ENCODE measurements at regions not wholly inside any gene's neighbourhood (a gene's known extent, or its start where the extent isn't known, plus 50 kb on each side); places are given as distances from the start of the nearest gene placed in this dataset.
A peak's percentile ranks its signal among the peaks of the same experiment; 100 is the strongest.
"Not testable (repeated sequence)": the region's sequence is repeated elsewhere in the genome, so short reads cannot be mapped to it uniquely, and the experiment has no call there.

DNA sequence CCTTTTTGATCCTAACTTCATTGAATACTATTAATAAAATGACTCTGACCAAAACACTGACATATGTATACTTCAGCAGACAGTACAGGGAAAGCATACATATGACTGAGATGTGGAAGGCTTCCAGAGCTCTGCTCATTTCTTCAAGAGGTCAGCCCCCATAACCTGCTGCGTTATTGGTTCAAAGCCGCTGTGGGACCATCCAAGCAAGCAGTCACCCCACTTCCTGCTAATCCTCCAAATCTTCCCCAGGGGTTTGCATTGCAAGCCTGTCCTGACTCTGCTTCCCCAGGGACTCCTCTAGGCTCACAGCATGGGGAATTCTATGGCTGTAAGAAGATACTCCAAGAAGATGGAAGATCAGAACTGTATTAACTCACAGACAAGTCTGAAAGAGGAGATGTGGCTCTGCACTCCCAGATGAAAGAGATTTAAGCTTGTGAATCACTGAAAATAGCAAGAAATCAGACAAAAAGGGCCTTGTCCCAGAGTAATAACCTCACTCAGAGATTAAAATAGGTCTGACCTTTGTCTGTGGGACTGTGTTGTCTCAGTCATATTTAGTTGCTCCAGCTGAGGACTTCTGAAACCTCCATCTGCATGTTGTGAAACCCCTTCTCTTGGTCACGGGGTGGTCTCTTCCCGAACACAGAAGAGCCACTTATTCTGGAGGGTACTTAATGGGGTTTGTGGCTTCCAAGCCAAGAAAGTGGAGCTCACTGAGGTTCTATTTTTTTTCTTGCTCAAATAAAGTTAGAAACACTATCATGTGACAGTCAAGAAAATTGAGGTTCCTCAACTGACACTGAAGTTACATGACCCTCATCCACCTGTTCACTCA lies 101.5 kb upstream of the MARCKS start:
- DNase-seq = peak; percentile 62

DNA sequence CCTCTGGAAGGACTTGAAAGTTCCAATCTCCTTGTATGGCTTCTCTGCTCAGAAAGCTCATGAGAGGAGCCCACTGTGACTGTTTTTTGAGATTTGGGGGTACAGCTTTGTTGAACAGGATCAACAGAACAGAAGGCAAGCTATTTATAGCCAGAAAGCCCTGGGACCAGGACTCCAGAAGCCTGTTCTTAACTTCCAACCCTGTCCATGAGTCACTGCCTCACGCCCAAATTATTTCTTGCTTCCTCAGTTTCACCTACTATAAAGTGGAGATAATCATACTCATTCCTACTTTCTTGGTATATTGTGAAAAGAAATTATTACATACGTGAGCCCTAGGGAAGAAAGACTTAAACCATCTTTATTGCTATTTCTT lies 100.9 kb upstream of the MARCKS start:
- no peak for DNase-seq

DNA sequence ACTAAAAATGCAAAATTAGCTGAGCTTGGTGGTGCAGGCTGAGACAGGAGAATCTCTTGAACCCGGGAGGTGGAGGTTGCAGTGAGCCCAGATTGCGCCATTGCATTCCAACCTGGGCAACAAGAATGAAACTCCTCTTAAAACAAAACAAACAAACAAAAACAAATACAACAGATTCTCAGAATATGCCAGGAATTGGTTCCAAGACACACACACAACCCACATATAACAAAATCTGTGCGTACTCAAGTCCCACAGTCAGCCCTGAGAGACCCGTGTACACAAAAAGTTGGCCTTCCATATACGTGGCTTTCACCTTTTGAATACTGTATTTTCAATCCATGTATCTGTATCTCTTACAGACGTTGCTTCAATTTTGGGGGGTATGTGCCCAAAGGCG lies 98.9 kb upstream of the MARCKS start:
- DNase-seq = no peak

DNA sequence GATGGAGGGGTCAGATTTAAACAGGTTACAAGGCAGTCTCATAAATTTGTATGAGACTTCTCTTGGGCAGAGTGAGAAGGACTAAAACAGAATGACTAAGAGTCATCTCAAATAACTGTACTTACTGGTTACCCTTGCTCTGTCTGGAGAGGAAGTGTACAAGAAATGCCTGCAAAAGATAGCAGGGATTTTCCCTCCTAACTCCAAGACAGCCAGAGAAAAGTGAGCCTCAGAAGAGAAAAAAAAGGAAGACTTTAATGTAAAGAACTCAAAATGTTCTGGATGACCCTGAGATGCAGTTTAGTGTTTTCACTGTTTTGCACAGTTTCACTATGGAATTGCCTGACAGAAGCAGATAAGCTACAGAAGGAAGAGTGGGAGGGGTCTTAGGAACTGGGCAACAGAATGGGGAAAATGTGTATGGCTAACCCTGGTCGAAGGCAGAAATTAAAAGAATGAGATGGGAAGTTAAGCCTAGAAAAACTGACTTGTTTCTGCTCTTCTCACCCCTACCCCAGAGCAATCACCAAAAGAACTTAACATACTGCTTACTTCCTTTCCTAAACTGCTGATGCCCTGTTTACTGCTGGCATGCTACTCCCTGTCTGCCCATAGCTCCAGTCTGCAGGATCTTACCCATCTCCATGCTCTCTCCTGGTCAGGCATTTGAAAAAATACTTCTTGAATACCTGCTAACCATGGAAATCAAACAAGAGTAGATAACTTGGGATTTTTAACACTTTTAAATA lies 98.1 kb upstream of the MARCKS start:
- DNase-seq = no peak

DNA sequence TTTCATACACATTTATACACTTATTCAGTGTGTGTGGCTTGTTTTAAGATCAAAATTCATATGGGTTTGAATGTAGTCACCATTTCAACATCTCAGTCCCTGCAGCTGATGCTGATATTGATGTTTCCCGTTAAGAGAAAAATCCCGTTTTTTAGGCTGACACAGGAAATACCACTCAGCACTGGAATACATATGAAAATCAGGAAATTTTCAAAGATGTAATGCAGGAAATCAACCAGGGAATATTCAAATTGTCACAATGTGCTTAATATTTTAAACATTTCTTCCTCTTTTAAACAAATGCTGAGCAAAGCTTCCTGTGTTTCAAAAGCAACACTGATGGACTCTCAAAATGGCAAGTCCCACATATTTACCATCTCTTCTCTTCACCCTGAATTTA lies 94.5 kb upstream of the MARCKS start:
- no peak for DNase-seq

DNA sequence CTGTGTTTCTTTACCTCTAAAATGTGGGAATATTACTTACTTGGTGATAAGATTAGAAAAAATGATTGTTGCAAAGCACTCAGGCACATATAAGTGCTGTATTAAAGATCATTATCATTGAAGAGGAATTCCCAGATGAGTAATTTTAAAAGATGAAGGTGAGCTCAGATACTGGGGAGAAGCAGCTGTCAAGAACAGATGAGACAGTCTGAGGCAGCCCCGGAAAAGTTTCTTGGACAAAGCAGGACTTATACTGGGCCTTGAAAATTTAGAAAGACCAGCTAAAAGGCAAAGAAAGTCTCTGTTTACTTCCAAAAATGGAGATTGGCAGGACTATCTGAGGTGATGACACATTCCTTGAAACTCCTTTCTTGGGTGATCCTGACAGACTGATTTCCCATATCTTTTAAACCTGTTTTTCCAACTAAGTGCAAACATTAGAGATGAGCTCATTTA lies 93.8 kb upstream of the MARCKS start:
- DNase-seq = peak; percentile 54

DNA sequence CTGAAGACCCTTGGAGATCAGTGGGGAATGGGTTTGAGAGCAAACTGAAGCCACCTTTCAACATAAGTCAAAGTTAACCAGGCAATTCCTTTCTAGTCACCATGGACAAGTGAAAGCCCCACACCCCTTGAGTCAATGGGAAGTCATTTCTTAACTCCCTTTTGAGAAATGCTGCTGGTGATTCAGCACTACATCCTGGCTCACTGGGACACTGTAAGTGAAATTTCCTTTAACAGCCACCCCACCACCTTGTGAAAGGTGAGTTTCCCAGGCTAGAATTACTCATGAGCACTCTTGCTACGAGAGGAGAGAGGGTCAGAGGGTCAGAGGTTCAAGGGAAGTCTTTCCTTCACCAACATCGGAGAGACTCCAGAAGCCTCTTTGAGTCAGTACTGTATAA lies 93.3 kb upstream of the MARCKS start:
- no peak for DNase-seq

DNA sequence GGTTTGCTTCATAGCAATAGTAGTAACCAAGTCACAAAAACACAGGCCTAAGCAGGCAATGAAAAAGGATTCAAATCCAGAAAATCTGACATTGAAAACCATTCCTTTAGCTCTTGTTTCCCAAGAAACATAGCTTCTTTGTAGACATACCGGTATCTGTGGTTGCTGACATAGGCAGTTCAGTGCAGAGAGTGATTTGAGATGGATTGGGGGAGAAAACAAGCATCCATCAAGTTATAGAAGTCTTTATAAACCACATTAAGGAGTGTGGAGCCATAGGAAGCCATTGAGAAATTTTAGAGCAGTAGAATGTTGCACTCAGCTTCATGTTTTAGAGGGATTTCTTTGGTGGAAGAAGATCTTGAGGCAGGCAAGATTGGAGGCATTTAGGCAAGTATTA lies 91.2 kb upstream of the MARCKS start:
- DNase-seq = no peak

DNA sequence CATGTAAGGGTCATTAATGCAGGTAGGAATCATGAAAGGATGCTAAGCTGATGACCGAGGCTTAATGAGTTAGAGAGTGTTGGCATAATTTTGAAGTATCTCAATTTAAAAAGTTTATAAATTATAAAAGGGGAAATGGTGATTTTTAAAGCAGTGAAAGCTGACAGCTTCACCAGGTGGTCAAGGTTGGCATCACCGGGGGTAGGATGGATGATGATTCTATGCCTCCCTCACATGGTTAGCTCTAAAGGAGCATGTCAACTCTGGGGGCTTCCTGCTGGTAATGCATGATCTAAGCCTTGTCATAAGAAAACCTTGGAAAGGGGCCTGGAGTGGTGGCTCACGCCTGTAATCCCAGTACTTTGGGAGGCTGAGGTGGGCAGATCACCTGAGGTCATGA lies 89.2 kb upstream of the MARCKS start:
- DNase-seq = no peak

DNA sequence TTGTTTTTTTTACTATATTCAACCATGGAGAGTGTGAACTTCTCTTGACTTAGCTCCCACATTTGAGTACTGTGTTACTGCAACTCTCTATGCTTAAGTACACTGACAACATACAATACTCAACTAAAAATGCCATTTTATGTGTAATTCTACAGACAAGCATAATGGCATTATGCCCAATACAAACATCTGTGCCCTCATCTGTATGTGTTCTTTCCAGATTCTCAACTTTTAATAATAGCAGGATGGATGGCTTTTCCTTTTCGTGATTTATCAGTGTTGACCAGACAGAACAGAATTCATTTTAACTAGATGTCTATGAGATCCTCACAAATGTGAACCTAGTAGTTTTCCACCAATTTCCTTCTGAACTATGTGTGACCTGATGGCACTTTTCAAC lies 84.2 kb upstream of the MARCKS start:
- no peak for DNase-seq

DNA sequence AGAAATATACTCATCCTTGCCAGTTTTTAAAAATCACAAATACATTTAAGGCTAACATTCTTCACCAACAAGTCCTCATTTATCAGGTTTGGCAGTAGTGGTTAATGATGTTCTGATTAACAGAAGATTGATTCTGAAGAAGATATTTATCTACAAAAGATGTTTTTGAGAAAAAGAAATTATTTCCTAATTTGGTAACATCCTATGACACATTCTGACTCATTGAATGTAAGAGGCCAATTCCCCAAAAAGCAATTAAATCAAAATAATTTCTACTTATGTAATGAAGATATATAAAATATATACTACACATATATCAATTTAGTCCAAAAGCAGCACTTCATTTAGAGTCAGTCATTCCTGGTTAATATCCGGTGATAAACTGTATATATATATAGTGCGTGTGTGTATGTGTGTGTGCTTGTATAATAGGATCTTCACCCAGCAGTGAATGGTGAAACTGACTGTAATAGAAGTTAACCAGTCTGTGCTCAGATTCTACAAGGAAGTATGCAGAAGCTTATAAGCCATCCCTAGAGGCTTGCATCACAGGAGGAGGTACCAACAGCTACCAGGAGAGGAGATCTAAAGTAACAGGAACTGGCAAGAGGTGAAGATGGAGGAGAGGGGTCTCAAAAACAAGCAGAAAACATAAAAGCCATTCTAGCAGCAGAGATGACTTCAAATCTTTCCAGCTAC lies 82.9 kb upstream of the MARCKS start:
- DNase-seq = no peak

DNA sequence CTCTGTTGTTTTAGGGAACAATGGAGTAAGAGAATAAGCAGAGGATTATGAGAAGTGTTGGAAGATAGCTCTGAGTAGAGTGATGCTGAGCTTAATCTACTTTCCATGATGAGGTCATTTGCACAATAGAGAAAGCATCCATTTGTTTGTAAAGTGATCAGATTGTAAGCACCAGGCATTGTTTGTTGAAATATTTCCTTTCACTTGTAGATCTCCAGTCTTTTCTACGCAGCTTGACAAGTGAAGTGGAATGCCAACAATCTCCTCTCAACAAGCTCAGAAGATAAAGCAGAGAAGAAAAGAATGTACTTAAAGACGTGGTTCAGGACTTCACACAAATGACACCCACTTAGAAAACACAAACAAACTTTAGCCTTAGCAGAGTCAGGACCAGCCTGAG lies 80.1 kb upstream of the MARCKS start:
- DNase-seq = no peak

DNA sequence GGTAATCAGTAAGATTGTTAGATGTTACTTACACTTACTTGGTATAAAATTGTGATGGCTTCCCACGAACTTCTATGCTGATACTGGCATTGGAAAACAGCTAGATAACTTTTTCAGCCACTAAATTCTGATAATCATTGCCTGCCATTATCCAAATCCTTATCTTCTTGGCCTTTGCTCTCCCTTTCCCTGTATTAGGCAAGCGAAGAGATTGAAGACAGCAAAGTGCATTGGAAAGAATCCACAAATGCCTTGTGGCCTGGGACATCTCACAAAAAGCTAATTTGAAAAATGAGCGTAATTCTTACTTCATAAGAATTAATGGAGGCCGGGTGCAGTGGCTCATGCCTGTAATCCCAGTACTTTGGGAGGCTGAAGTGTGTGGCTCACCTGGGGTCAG lies 79.5 kb upstream of the MARCKS start:
- DNase-seq = no peak

DNA sequence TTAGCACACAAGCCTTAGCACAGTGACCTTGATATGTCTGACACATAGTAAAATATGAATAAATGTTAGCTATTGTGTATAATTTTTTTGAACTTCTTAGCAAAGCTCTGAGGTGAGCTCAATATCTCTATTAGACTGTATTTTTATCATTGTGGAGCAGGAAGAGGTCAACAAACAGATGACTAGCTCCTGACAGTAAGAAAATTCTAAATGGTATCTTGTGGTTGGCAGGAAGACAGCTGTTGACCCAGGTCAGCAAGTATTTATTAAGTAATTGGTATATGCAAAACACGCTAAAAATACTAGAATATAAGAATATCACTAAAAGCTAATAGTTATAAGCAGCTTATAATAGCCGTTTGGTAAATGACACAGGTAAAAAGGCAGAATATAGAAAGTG lies 77.5 kb upstream of the MARCKS start:
- no peak for DNase-seq

DNA sequence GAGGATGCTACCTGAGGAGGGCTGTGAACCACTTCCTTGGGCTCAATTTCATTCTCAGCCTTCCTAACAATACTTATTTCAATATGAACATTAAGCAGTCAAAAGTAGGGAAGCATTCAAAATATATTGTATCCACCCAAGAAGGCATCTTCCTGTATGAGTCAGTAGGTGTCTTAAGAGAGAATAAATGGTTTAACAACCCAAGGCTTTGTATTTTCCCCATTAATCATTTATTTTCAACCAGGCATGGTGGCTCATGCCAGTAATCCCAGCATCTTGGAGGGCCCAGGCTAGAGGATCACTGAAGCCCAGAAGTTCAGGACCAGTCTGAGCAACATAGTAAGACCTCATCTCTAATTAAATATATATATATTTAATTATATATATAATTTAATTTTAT lies 74.5 kb upstream of the MARCKS start:
- no peak for DNase-seq

DNA sequence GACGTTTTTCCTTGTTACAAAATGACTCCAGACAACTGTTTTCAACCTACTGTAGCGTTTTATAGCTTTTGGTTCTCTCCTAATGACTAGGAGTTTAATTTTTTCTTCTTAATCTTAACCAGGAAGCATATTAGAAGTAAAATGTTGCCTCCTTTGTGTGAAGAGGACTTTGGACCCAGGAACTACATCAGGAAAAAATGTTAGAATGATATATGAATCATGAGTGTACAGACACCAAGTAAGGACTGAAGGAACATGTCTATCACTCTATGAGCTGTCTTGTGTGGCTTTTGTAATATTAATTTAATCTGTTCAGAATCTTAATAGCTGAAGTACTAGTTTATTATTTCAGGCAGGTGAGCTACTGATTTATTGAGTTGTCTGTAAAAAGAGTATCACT lies 71.0 kb upstream of the MARCKS start:
- no peak for DNase-seq

DNA sequence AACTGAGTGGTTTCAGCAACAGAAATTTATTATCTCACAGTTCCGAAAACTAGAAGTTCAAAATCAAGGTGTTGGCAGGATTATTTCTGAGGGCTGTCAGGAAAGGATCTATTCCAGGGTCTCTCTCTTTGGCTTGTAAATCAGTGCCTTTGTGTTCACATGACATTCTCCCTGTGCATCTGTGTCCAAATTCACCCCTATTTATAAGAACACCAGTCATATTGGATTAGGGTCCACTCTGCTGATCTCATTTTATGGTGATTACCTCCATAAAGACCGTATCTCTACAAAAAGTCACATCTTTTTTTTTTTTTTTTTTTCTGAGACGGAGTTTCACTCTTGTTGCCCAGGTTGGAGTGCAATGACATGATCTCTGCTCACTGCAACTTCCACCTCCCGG lies 68.6 kb upstream of the MARCKS start:
- no peak for DNase-seq

DNA sequence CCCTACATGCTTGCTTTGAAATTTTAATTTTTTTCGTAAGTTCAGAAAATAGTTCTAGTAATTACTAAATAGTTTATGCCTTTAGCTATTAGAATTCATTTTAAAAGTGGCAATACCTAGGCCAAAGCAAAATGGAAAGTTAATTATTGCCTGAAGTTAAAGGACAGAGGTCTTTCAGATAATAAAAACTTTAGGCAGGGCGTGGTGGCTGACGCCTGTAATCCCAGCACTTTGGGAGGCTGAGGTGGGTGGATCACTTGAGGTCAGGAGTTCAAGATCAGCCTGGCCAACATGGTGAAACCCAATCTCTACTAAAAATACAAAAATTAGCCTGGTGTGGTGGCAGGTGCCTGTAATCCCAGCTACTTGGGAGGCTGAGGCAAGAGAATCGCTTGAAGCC lies 65.9 kb upstream of the MARCKS start:
- not testable (repeated sequence) for DNase-seq

DNA sequence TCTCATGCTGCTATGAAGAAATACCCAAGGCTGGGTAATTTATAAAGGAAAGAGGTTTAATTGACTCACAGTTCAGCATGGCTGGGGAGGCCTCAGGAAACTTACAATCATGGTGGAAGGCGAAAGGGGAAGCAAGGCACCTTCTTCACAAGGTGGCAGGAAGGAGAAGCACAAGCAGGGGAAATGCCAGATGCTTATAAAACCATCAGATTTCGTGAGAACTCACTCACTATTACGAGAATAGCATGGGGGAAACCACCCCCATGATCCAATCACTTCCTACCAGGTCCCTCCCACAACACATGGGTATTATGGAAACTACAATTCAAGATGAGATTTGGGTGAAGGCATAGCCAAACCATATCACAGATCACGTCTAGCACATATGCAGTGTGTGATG lies 61.8 kb upstream of the MARCKS start:
- DNase-seq = not testable (repeated sequence)

DNA sequence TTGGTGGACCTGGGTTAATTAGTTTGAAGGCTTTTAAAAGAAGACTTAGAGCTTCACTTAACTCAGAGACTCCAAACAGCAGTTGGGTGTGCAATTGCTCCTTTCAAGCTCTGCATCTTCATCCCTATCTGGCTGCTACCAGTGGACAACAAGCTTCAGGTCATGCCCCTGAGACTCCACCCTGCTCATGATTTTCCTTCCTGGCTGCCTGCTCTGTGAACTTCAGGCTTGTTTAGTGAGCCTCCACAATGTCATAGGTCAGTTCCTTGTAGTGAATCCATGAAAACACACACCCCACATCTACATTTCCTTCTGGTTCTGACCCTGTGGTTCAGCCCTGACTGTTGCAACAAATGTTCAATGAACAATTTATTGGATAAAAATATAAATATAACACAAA lies 61.1 kb upstream of the MARCKS start:
- no peak for DNase-seq

DNA sequence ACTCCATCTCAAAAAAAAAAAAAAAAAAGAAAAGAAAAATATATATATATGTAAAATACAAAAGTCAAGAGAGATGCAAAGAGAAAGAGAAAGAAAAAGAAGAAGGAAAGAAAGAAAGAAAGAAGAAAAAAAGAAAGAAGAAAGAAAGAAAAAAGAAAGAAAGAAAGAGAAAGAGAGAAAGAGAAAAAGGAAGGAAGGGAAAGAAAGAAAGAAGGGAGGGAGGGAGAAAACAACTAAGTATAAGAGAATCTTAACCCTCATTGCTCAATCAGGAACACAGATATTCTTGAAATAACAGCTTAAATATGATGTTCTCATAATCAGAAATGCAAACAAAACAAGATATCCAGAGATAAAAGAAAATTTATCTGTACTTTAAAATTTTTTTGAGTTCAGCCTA lies 54.4 kb upstream of the MARCKS start:
- no peak for DNase-seq

DNA sequence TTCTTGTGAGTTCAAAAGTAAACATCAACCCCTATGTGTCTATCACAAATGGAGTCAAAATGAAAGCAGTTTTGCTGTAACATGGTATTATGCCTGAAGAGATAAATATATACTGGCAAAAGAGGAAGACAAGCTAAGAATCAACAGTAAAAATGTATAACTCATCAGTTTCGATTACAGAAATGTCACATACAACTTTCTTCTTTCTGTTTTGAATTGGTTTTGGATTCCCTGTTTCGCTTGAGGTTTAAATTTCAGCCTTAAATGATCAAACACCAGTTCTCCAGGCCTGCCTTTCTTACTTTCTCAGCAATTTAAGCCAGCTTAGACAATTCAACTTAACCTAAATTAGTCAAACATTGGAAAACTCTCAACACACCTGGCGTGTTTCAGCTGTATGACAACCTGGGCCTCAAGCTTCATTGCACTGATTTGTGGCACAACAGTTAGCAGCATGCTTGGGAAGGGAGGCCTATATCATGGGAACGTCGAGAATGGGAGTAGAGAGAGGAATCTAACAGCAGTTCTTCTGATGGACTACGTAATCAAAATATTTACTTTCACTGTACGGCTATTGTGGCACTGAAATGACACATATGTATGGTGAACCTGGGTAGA lies 51.9 kb upstream of the MARCKS start:
- no peak for DNase-seq

DNA sequence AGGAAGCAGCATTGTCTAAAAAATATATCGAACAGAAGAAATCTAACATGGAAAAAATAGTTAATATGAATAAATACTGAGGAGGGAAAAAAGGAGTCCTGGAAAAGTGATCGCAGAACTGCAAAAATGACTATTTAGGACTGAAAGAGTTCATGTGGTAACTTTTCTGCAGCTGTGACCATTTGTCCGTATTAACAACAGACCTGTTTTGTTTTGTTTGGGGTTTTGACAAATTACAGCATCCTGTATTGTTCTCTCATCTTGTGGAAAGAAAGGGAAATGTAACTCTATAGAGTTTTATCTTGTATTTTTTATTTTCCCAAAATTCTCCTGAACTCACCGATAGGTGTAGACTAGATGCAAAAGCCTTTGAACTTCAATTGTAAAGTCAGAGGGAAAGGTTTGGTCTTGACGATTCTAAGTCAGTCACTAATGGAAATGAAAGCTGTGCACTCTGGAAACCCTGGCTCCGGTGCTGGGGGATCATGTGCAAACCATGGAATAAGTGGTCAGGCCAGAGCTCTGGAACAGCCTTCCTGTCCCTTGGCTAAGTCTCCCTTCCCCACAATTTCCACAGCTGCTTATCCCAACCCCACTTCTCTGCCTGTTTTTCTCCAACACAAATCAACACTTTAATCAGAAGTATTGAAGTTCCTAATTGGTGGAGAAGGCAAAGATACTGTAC lies 51.2 kb upstream of the MARCKS start:
- no peak for DNase-seq

Measured in NCI-H2171 treated with DMSO at 0.1 percent for 48 hours (cell line).